Gastrocnemius medialis (tissue), 4 donors: ENCODE measurements at regions not wholly inside any gene's neighbourhood (a gene's known extent, or its start where the extent isn't known, plus 50 kb on each side); places are given as distances from the start of the nearest gene placed in this dataset.

ENCODE experiments used
- POLR2A ChIP-seq, 2 donors: fragments of 450-650 bp; IDR thresholded peaks; one replicate each; pipeline ENCODE4 v1.6.1; 2017; ENCODE audit warnings: antibody characterized with exemption in 2 of 2, mild to moderate bottlenecking in 2 of 2, moderate library complexity in 2 of 2
- TF ChIP-seq, protein P1 (sequence below), 5 experiments: fragments of 450-650 bp in 3 of 5; fragments of 200-600 bp in 2 of 5; sonication (generic) in 2 of 5; IDR thresholded peaks in 4 of 5; conservative IDR thresholded peaks in 1 of 5; 1 replicate in 4 of 5; 2 replicates in 1 of 5; pipeline ENCODE4 v1.5.1; 2016 to 2019; ENCODE audit warnings: antibody characterized with exemption in 5 of 5, mild to moderate bottlenecking in 3 of 5, moderate library complexity in 3 of 5

- TF ChIP-seq, protein P1, sequence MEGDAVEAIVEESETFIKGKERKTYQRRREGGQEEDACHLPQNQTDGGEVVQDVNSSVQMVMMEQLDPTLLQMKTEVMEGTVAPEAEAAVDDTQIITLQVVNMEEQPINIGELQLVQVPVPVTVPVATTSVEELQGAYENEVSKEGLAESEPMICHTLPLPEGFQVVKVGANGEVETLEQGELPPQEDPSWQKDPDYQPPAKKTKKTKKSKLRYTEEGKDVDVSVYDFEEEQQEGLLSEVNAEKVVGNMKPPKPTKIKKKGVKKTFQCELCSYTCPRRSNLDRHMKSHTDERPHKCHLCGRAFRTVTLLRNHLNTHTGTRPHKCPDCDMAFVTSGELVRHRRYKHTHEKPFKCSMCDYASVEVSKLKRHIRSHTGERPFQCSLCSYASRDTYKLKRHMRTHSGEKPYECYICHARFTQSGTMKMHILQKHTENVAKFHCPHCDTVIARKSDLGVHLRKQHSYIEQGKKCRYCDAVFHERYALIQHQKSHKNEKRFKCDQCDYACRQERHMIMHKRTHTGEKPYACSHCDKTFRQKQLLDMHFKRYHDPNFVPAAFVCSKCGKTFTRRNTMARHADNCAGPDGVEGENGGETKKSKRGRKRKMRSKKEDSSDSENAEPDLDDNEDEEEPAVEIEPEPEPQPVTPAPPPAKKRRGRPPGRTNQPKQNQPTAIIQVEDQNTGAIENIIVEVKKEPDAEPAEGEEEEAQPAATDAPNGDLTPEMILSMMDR (IDR thresholded peaks at IDR 0.05 in 4 of 5, conservative IDR thresholded peaks at IDR 0.05 in 1 of 5) = no peak
- no peak for TF ChIP-seq POLR2A (IDR thresholded peaks at IDR 0.05)
Observed at GRCh38 chr2:160753960-160754359, 260.4 kb upstream of the RBMS1 start.
